ENCODE measurements at regions not wholly inside any gene's neighbourhood (a gene's known extent, or its start where the extent isn't known, plus 50 kb on each side); places are given as distances from the start of the nearest gene placed in this dataset.

DNA sequence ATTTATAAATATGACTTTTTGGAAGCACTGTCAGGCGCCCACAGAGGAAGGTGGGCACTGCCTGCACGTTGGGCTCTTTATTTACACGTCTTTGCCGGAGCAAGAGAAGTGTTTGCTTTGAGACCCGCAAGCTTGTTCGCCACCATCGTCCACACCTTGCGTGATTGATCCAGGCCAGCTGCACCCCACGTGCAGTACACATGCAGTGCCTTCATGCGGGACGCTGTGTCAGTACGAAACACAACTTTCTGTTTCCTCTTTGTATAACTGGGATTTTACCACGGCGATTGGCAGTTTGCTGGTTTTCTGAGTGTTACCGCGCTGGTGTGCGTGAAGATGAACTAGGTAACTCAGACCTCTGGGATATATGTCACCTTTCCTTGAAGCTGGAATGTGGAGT lies 571.0 kb upstream of the SALL3 start:
- peaks cover 0 to 12% (median 0%) of the 10 kb centered on the region in 3 donors for H3K27me3 ChIP-seq (ENCODE audit: control insufficient read depth in 3 of 3, insufficient read depth in 3 of 3, low read length in 3 of 3)
- no peak overlapping the region for H3K9ac ChIP-seq (ENCODE audit: low read depth in 1 of 3, low read length in 3 of 3)
- no peak overlapping the region for H3K4me3 ChIP-seq (ENCODE audit: low read length in 3 of 3)
- no peaks in the 10 kb centered on the region for H3K36me3 ChIP-seq (ENCODE audit: control insufficient read depth in 3 of 3, insufficient read depth in 3 of 3, low read length in 3 of 3)
- no peaks in the 10 kb centered on the region for H3K9me3 ChIP-seq (ENCODE audit: control insufficient read depth in 3 of 3, low read length in 3 of 3)
- H3K27ac ChIP-seq (ENCODE audit: low read depth, low read length): no peak overlapping the region
- no peaks in the 10 kb centered on the region for H3K4me1 ChIP-seq (ENCODE audit: control insufficient read depth in 3 of 3, insufficient read depth in 3 of 3, low read length in 3 of 3)

DNA sequence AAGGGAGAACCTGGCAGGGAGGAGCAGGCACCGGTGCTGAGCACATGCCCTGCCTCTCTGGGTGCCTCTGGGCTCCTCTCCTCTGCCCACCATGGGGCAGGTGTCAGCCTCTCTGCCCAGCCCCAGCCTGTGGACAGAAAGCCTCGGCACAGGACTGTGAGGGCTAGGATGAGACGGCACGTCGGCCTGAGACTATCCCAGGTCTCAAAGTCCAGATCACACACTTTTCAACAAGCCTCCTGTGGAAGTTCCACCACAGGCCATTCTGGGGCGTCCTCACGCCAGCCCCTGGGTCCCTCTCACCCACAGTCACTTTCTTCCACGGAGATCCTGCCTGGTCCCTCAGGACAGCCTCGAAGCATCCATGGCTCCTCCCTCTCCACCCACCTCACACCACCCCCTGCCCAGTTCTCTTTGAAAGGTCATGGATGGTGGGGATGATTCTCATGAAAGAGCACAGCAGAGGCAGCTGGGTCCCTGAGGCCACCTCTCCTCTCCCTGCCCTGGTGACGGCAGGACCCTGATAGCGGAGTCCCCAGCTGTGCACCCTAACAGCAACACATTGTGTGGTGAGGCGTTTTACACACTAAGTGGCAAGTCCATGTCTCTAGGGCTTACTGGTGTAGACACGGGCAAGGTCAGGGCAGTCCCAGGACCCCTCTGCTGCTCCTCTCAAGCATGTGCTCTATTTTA lies 569.4 kb upstream of the SALL3 start:
- Histone ChIP-seq H3K36me3 (ENCODE audit: control insufficient read depth in 3 of 3, insufficient read depth in 3 of 3, low read length in 3 of 3) (no peaks in the 10 kb centered on the region), H3K9ac (ENCODE audit: low read depth in 1 of 3, low read length in 3 of 3) (no peak overlapping the region), H3K27ac (ENCODE audit: low read depth, low read length) (no peak overlapping the region), H3K4me1 (ENCODE audit: control insufficient read depth in 3 of 3, insufficient read depth in 3 of 3, low read length in 3 of 3) (no peaks in the 10 kb centered on the region), H3K27me3 (ENCODE audit: control insufficient read depth in 3 of 3, insufficient read depth in 3 of 3, low read length in 3 of 3) (peaks cover 0 to 13% (median 0%) of the 10 kb centered on the region in 3 donors), H3K4me3 (ENCODE audit: low read length in 3 of 3) (no peak overlapping the region), H3K9me3 (ENCODE audit: control insufficient read depth in 3 of 3, low read length in 3 of 3) (no peaks in the 10 kb centered on the region)

DNA sequence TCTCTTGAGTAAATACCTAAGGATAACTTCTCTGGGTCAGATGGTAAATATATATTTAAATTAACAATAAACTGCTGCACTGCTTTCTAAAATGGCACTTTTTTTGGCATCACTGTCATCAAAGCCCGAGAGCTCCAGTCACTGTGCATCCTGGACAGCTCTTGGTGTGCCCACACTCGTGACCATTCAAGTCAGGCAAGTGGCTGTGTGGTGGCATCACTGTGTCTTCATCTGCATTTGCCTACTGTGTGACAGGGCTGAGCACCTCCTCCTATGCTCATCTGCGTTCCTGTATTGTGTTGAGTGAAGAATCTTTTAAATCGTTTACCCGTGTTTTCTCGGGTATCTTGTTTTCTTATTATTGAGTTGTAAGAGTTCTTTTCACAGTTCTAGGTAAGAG lies 568.1 kb upstream of the SALL3 start:
- Histone ChIP-seq H3K4me1 (ENCODE audit: control insufficient read depth in 3 of 3, insufficient read depth in 3 of 3, low read length in 3 of 3) (no peaks in the 10 kb centered on the region), H3K9me3 (ENCODE audit: control insufficient read depth in 3 of 3, low read length in 3 of 3) (no peaks in the 10 kb centered on the region), H3K36me3 (ENCODE audit: control insufficient read depth in 3 of 3, insufficient read depth in 3 of 3, low read length in 3 of 3) (no peaks in the 10 kb centered on the region), H3K27ac (ENCODE audit: low read depth, low read length) (no peak overlapping the region), H3K9ac (ENCODE audit: low read depth in 1 of 3, low read length in 3 of 3) (no peak overlapping the region), H3K27me3 (ENCODE audit: control insufficient read depth in 3 of 3, insufficient read depth in 3 of 3, low read length in 3 of 3) (peaks cover 0 to 7% (median 0%) of the 10 kb centered on the region in 3 donors), H3K4me3 (ENCODE audit: low read length in 3 of 3) (no peak overlapping the region)

DNA sequence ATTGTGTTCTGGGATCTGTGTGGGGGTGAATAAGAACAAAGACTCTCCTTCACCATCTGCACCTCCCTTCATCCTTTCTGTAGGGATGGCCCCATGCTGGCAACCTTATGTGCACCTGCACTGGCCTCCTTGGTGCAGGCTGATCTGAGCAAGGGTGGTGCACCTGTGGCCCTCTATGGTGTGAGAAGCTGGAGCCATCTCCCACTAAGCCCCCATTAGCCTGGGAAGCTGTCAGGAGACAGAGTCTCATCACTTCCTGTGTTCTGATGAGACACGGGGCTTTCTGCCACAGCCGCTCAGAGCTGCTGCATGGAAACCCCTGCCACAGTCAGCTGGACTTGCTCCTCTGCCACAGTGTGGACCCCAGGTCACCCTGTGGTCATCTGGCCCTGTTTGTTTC lies 565.3 kb upstream of the SALL3 start:
- Histone ChIP-seq H3K9me3 (ENCODE audit: control insufficient read depth in 3 of 3, low read length in 3 of 3) (no peaks in the 10 kb centered on the region), H3K4me3 (ENCODE audit: low read length in 3 of 3) (no peak overlapping the region), H3K9ac (ENCODE audit: low read depth in 1 of 3, low read length in 3 of 3) (no peak overlapping the region), H3K27ac (ENCODE audit: low read depth, low read length) (no peak overlapping the region), H3K36me3 (ENCODE audit: control insufficient read depth in 3 of 3, insufficient read depth in 3 of 3, low read length in 3 of 3) (no peaks in the 10 kb centered on the region), H3K27me3 (ENCODE audit: control insufficient read depth in 3 of 3, insufficient read depth in 3 of 3, low read length in 3 of 3) (peaks cover 0 to 3% (median 0%) of the 10 kb centered on the region in 3 donors), H3K4me1 (ENCODE audit: control insufficient read depth in 3 of 3, insufficient read depth in 3 of 3, low read length in 3 of 3) (no peaks in the 10 kb centered on the region)

DNA sequence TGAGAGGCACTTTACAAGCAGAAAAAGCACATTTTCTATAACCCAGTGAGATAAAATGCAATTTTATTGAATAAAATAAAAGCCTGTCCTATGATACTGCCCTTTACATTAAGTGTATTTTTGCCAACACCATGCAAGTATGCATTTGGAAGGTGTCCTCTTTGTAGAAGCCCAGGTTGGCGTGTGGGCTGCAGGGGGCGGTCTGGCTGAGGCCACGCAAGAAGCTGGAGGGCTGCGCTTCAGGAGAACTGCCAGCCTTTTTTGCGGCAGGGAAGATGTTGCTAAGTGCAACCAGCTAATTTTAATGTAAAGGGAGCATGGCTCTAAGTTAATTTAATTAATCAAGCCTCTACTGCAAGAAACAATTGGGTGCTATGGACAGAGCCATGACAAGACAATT lies 562.8 kb upstream of the SALL3 start:
- H3K27ac ChIP-seq (ENCODE audit: low read depth, low read length): no peak overlapping the region
- no peak overlapping the region for H3K9ac ChIP-seq (ENCODE audit: low read depth in 1 of 3, low read length in 3 of 3)
- no peaks in the 10 kb centered on the region for H3K4me1 ChIP-seq (ENCODE audit: control insufficient read depth in 3 of 3, insufficient read depth in 3 of 3, low read length in 3 of 3)
- peaks cover 0 to 8% (median 0%) of the 10 kb centered on the region in 3 donors for H3K27me3 ChIP-seq (ENCODE audit: control insufficient read depth in 3 of 3, insufficient read depth in 3 of 3, low read length in 3 of 3)
- no peaks in the 10 kb centered on the region for H3K36me3 ChIP-seq (ENCODE audit: control insufficient read depth in 3 of 3, insufficient read depth in 3 of 3, low read length in 3 of 3)
- no peak overlapping the region for H3K4me3 ChIP-seq (ENCODE audit: low read length in 3 of 3)
- no peaks in the 10 kb centered on the region for H3K9me3 ChIP-seq (ENCODE audit: control insufficient read depth in 3 of 3, low read length in 3 of 3)

DNA sequence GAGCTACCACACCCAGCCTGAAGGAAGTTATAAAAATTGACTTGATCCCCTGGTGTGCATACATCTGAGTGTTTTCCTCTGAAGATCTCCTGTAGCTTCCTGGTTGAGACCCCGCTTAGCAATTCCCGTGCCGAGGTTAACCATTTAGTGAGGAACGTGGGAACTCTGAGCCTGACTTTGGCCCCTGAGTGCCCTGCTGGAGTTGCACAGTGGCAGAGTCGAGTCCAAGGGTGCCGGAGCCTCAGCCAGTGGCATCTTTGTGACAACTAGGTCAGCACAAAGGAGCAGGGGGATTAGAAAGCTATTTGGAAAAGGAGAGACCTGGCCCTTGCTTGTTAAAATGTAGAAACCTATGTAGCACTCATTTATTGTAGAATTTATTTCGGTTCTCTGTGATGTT lies 561.2 kb upstream of the SALL3 start:
- Histone ChIP-seq H3K27me3 (ENCODE audit: control insufficient read depth in 3 of 3, insufficient read depth in 3 of 3, low read length in 3 of 3) (peaks cover 0 to 13% (median 3%) of the 10 kb centered on the region in 3 donors), H3K27ac (ENCODE audit: low read depth, low read length) (no peak overlapping the region), H3K36me3 (ENCODE audit: control insufficient read depth in 3 of 3, insufficient read depth in 3 of 3, low read length in 3 of 3) (no peaks in the 10 kb centered on the region), H3K9me3 (ENCODE audit: control insufficient read depth in 3 of 3, low read length in 3 of 3) (no peaks in the 10 kb centered on the region), H3K4me3 (ENCODE audit: low read length in 3 of 3) (no peak overlapping the region), H3K4me1 (ENCODE audit: control insufficient read depth in 3 of 3, insufficient read depth in 3 of 3, low read length in 3 of 3) (no peaks in the 10 kb centered on the region), H3K9ac (ENCODE audit: low read depth in 1 of 3, low read length in 3 of 3) (no peak overlapping the region)

DNA sequence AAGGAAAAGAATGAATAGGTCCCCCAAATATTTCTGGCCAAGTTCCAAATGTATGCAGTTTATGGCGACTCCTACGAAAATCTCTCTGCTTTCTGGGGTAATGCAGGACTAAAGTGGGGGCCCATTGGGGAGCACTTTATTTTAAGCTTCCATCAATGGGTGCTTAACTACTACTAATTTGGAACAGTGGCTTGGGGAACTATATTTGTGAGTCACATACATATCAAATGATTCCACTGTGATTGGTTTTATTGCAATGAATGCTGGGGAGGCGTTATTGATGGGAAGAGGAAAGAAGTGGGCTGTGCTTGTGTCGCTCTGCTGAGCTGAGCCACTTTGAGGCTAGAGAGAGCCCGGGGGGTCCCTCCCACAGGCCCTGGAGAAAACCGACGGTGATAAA lies 560.4 kb upstream of the SALL3 start:
- Histone ChIP-seq H3K27me3 (ENCODE audit: control insufficient read depth in 3 of 3, insufficient read depth in 3 of 3, low read length in 3 of 3) (peaks cover 0 to 14% (median 3%) of the 10 kb centered on the region in 3 donors), H3K4me3 (ENCODE audit: low read length in 3 of 3) (no peak overlapping the region)

DNA sequence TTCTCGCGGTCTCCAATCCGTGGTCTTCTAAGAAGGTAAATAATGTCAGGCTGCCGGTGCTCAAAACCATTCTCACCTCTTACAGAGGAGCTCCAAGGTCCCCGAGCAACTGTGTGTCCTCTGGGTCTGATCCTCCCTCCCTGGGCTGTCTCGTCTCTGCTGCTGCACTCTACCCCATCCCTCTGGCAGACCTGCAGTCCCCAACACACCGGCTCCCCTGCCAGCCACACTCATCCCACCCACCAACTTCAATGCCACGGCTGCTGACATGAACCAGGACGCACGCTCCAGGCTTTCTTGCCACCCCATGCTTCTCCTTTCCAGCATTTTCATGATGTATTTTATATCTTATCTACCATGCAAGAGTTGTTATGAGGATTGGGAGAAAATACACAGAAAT lies 559.5 kb upstream of the SALL3 start:
- H3K9me3 ChIP-seq (ENCODE audit: control insufficient read depth in 3 of 3, low read length in 3 of 3): no peaks in the 10 kb centered on the region
- H3K9ac ChIP-seq (ENCODE audit: low read depth in 1 of 3, low read length in 3 of 3): no peak overlapping the region
- H3K4me3 ChIP-seq (ENCODE audit: low read length in 3 of 3): no peak overlapping the region
- H3K27ac ChIP-seq (ENCODE audit: low read depth, low read length): no peak overlapping the region
- peaks cover 0 to 14% (median 3%) of the 10 kb centered on the region in 3 donors for H3K27me3 ChIP-seq (ENCODE audit: control insufficient read depth in 3 of 3, insufficient read depth in 3 of 3, low read length in 3 of 3)
- H3K36me3 ChIP-seq (ENCODE audit: control insufficient read depth in 3 of 3, insufficient read depth in 3 of 3, low read length in 3 of 3): no peaks in the 10 kb centered on the region
- no peaks in the 10 kb centered on the region for H3K4me1 ChIP-seq (ENCODE audit: control insufficient read depth in 3 of 3, insufficient read depth in 3 of 3, low read length in 3 of 3)

More for the DNA sequence above, 560.4 kb upstream of the SALL3 start:
- H3K9me3 ChIP-seq (ENCODE audit: control insufficient read depth in 3 of 3, low read length in 3 of 3): no peaks in the 10 kb centered on the region
- no peak overlapping the region for H3K9ac ChIP-seq (ENCODE audit: low read depth in 1 of 3, low read length in 3 of 3)
- H3K36me3 ChIP-seq (ENCODE audit: control insufficient read depth in 3 of 3, insufficient read depth in 3 of 3, low read length in 3 of 3): no peaks in the 10 kb centered on the region
- H3K4me1 ChIP-seq (ENCODE audit: control insufficient read depth in 3 of 3, insufficient read depth in 3 of 3, low read length in 3 of 3): no peaks in the 10 kb centered on the region
- no peak overlapping the region for H3K27ac ChIP-seq (ENCODE audit: low read depth, low read length)

DNA sequence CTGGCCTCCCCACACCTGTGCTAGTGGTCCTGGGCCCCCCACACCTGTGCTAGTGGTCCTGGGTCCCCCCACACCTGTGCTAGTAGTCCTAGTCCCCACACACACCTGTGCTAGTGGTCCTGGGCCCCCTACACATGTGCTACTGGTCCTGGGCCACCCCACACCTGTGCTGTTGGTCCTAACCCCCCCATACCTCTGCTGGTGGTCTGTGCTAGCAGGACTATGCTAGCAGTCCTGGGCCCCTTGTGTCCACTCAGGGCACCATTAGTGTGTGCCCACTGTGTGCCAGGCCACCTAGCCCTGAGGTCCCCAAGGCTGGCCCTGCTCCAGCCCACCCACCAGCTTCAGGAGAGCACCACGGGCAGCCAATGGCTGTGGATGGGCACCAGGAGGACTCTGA lies 558.2 kb upstream of the SALL3 start:
- Histone ChIP-seq H3K9ac (ENCODE audit: low read depth in 1 of 3, low read length in 3 of 3) (no peak overlapping the region), H3K4me3 (ENCODE audit: low read length in 3 of 3) (no peak overlapping the region), H3K4me1 (ENCODE audit: control insufficient read depth in 3 of 3, insufficient read depth in 3 of 3, low read length in 3 of 3) (no peaks in the 10 kb centered on the region), H3K27me3 (ENCODE audit: control insufficient read depth in 3 of 3, insufficient read depth in 3 of 3, low read length in 3 of 3) (peaks cover 0 to 14% (median 3%) of the 10 kb centered on the region in 3 donors), H3K36me3 (ENCODE audit: control insufficient read depth in 3 of 3, insufficient read depth in 3 of 3, low read length in 3 of 3) (no peaks in the 10 kb centered on the region), H3K9me3 (ENCODE audit: control insufficient read depth in 3 of 3, low read length in 3 of 3) (no peaks in the 10 kb centered on the region), H3K27ac (ENCODE audit: low read depth, low read length) (no peak overlapping the region)

DNA sequence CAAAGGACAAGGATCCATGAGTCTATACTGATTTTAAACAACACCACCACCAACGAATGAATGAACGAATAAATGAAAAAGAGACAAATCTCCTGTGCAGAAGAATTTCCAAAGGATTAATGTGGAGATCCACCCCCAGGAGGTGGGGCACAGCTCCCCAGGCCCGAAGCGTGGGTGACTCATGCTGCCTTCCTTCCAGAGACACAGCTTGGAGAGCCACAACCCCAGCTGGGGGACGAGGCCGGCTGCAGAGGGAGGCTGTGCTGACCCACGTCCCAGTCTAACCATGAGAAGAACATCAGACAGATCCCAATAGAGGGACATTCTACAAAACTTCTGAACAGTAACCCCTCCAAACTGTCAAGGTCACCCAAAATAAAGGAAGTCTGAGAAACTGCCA lies 557.3 kb upstream of the SALL3 start:
- Histone ChIP-seq H3K4me1 (ENCODE audit: control insufficient read depth in 3 of 3, insufficient read depth in 3 of 3, low read length in 3 of 3) (no peaks in the 10 kb centered on the region), H3K27ac (ENCODE audit: low read depth, low read length) (no peak overlapping the region), H3K27me3 (ENCODE audit: control insufficient read depth in 3 of 3, insufficient read depth in 3 of 3, low read length in 3 of 3) (peaks cover 0 to 17% (median 3%) of the 10 kb centered on the region in 3 donors)

More for the DNA sequence above, 557.3 kb upstream of the SALL3 start:
- no peak overlapping the region for H3K4me3 ChIP-seq (ENCODE audit: low read length in 3 of 3)
- no peak overlapping the region for H3K9ac ChIP-seq (ENCODE audit: low read depth in 1 of 3, low read length in 3 of 3)
- H3K36me3 ChIP-seq (ENCODE audit: control insufficient read depth in 3 of 3, insufficient read depth in 3 of 3, low read length in 3 of 3): no peaks in the 10 kb centered on the region
- H3K9me3 ChIP-seq (ENCODE audit: control insufficient read depth in 3 of 3, low read length in 3 of 3): no peaks in the 10 kb centered on the region
